ENCODE measurements at regions not wholly inside any gene's neighbourhood (a gene's known extent, or its start where the extent isn't known, plus 50 kb on each side); places are given as distances from the start of the nearest gene placed in this dataset.

DNA sequence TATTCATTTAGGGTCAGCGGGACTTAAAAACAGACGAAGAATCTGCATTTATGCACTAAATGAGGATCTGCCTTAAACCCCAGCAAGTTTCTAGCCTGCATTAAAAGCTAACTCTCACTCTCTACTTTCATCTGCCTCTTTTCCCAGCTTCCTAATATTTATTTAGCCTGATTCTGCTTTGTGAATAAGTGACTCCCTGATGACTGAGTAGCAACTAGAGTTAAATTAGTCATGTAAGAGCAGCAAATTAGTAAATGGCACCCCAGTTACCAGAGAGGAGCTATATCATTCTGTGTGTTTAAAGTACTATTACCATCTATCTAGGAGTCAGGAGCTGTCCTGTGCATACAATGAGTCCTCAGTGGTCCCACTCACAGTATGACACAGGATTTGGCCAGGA, 391.0 kb upstream of the RORA start:
- TF ChIP-seq BHLHE40 (IDR thresholded peaks at IDR 0.05; ENCODE audit: borderline replicate concordance) (no peak), L3MBTL2 (conservative IDR thresholded peaks at IDR 0.05) (no peak), FOXM1 (IDR thresholded peaks at IDR 0.05; ENCODE audit: borderline replicate concordance) (no peak), ZNF384 (IDR thresholded peaks at IDR 0.05) (no peak), SUZ12 (IDR thresholded peaks at IDR 0.05) (no peak)

Measured in HEK293T (cell line).